CMK (cell line): ENCODE measurements at regions not wholly inside any gene's neighbourhood (a gene's known extent, or its start where the extent isn't known, plus 50 kb on each side); places are given as distances from the start of the nearest gene placed in this dataset.

Source experiments
- DNase-seq: peaks from one replicate; pipeline ENCODE4 v3.0.0-alpha.2; 2010; ENCODE audit warnings: low read depth

GRCh38 chr4:167688660-167689142 lies 403.6 kb upstream of the ANXA10 start:
- DNase-seq = no peak

- DNase-seq = no peak
These were observed 389.9 kb upstream of the ANXA10 start for GRCh38 chr4:167702391-167702790.

GRCh38 chr4:167711517-167711916 lies 380.8 kb upstream of the ANXA10 start:
- no peak for DNase-seq

- DNase-seq = no peak
These were observed 378.6 kb upstream of the ANXA10 start for GRCh38 chr4:167713756-167714155.

GRCh38 chr4:167715176-167715575 lies 377.2 kb upstream of the ANXA10 start:
- DNase-seq = no peak

- DNase-seq = no peak
These were observed 374.8 kb upstream of the ANXA10 start for GRCh38 chr4:167717495-167717894.

GRCh38 chr4:167721617-167722486 lies 370.5 kb upstream of the ANXA10 start:
- no peak for DNase-seq

GRCh38 chr4:167722487-167722808 lies 369.9 kb upstream of the ANXA10 start:
- DNase-seq = no peak

- DNase-seq = no peak
These were observed 367.4 kb upstream of the ANXA10 start for GRCh38 chr4:167724941-167725340.

GRCh38 chr4:167730769-167731168 lies 361.6 kb upstream of the ANXA10 start:
- DNase-seq = no peak

- no peak for DNase-seq
These were observed 347.2 kb upstream of the ANXA10 start for GRCh38 chr4:167745024-167745687.

GRCh38 chr4:167767281-167767680 lies 325.1 kb upstream of the ANXA10 start:
- no peak for DNase-seq

- DNase-seq = no peak
These were observed 317.7 kb upstream of the ANXA10 start for GRCh38 chr4:167774646-167775045.

- no peak for DNase-seq
These were observed 317.0 kb upstream of the ANXA10 start for GRCh38 chr4:167775375-167775774.

GRCh38 chr4:167779280-167779679 lies 313.1 kb upstream of the ANXA10 start:
- no peak for DNase-seq

GRCh38 chr4:167779864-167780263 lies 312.5 kb upstream of the ANXA10 start:
- DNase-seq = no peak

- DNase-seq = no peak
These were observed 307.5 kb upstream of the ANXA10 start for GRCh38 chr4:167784826-167785225.

- DNase-seq = no peak
These were observed 306.8 kb upstream of the ANXA10 start for GRCh38 chr4:167785523-167785922.

GRCh38 chr4:167786504-167786903 lies 305.8 kb upstream of the ANXA10 start:
- no peak for DNase-seq

- DNase-seq = no peak
These were observed 305.1 kb upstream of the ANXA10 start for GRCh38 chr4:167787231-167787630.

GRCh38 chr4:167802463-167803212 lies 289.7 kb upstream of the ANXA10 start:
- DNase-seq = no peak

GRCh38 chr4:167811958-167812357 lies 280.4 kb upstream of the ANXA10 start:
- no peak for DNase-seq

GRCh38 chr4:167826281-167826680 lies 266.1 kb upstream of the ANXA10 start:
- no peak for DNase-seq
